Loucy (cell line): ENCODE measurements at regions not wholly inside any gene's neighbourhood (a gene's known extent, or its start where the extent isn't known, plus 50 kb on each side); places are given as distances from the start of the nearest gene placed in this dataset.

ENCODE experiments used
- CTCF ChIP-seq: fragments of 200-600 bp; sonication (generic); conservative IDR thresholded peaks from 2 replicates; pipeline ENCODE4 v1.5.1; 2014; ENCODE audit warnings: mild to moderate bottlenecking, antibody characterized with exemption, low read length
- EZH2phosphoT487 ChIP-seq: fragments of 200-600 bp; IDR thresholded peaks from 2 replicates; pipeline ENCODE4 v1.6.1; 2018; ENCODE audit warnings: antibody characterized with exemption, mild to moderate bottlenecking, moderate library complexity, borderline replicate concordance

GRCh38 chr10:117603081-117603480, 60.5 kb downstream of the EMX2 start:
- TF ChIP-seq CTCF (no peak), EZH2phosphoT487 (no peak)
